T-helper 2 cell treated with Interferon-gamma antibody and Interleukin-4, amounts not matched to agents 5 μg/mL and 100 μg/mL, for 36 hours (primary cell): ENCODE measurements at regions not wholly inside any gene's neighbourhood (a gene's known extent, or its start where the extent isn't known, plus 50 kb on each side); places are given as distances from the start of the nearest gene placed in this dataset.

ENCODE experiments used
- DNase-seq: peaks from one replicate; pipeline ENCODE4 v3.0.0; 2021; ENCODE audit warnings: low spot score
- H3K27ac Mint-ChIP-seq: one replicate; pipeline ENCODE4 v1.8.0; 2021; ENCODE audit warnings: mild to moderate bottlenecking, mixed read lengths
- H3K27me3 Mint-ChIP-seq: one replicate; pipeline ENCODE4 v1.8.0; 2021; ENCODE audit warnings: low read depth, mixed read lengths
- H3K36me3 Mint-ChIP-seq: one replicate; pipeline ENCODE4 v1.8.0; 2021; ENCODE audit warnings: low read depth, mixed read lengths
- H3K4me1 Mint-ChIP-seq: one replicate; pipeline ENCODE4 v1.8.0; 2021; ENCODE audit warnings: low read depth, mixed read lengths
- H3K4me3 Mint-ChIP-seq: one replicate; pipeline ENCODE4 v1.8.0; 2022; ENCODE audit warnings: mild to moderate bottlenecking, moderate library complexity, mixed read lengths
- H3K9me3 Mint-ChIP-seq: one replicate; pipeline ENCODE4 v1.8.0; 2021; ENCODE audit warnings: mixed read lengths

- no peak for DNase-seq
- peak overlapping the region; percentile 54 for H3K4me3 Mint-ChIP-seq
- no peaks in the 10 kb centered on the region for H3K36me3 Mint-ChIP-seq
- H3K27me3 Mint-ChIP-seq: peaks cover 2% of the 10 kb centered on the region
- peaks cover 6% of the 10 kb centered on the region for H3K9me3 Mint-ChIP-seq
- peak overlapping the region; percentile 35 for H3K27ac Mint-ChIP-seq
- H3K4me1 Mint-ChIP-seq: peaks cover 47% of the 10 kb centered on the region
Measured at GRCh38 chr11:128349650-128350299, 237.6 kb downstream of the ETS1 start.

GRCh38 chr11:128346804-128347203 lies 240.6 kb downstream of the ETS1 start:
- peaks cover 65% of the 10 kb centered on the region for H3K4me1 Mint-ChIP-seq
- peaks cover 6% of the 10 kb centered on the region for H3K9me3 Mint-ChIP-seq

GRCh38 chr11:128345316-128345715 lies 242.0 kb downstream of the ETS1 start:
- H3K36me3 Mint-ChIP-seq: peaks cover 3% of the 10 kb centered on the region
- H3K27ac Mint-ChIP-seq: peak overlapping the region; percentile 29
- peaks cover 6% of the 10 kb centered on the region for H3K9me3 Mint-ChIP-seq
- H3K4me1 Mint-ChIP-seq: peaks cover 67% of the 10 kb centered on the region
- DNase-seq: no peak
- H3K4me3 Mint-ChIP-seq: peak overlapping the region; percentile 30
- no peaks in the 10 kb centered on the region for H3K27me3 Mint-ChIP-seq

More at GRCh38 chr11:128346804-128347203, 240.6 kb downstream of the ETS1 start:
- peaks cover 2% of the 10 kb centered on the region for H3K36me3 Mint-ChIP-seq
- H3K4me3 Mint-ChIP-seq: no peak overlapping the region
- DNase-seq: peak; percentile 66
- no peaks in the 10 kb centered on the region for H3K27me3 Mint-ChIP-seq
- H3K27ac Mint-ChIP-seq: no peak overlapping the region

- H3K9me3 Mint-ChIP-seq: no peaks in the 10 kb centered on the region
- H3K4me1 Mint-ChIP-seq: peaks cover 72% of the 10 kb centered on the region
- H3K4me3 Mint-ChIP-seq: peak overlapping the region; percentile 13
- peak overlapping the region; percentile 92 for H3K27ac Mint-ChIP-seq
- H3K36me3 Mint-ChIP-seq: peaks cover 3% of the 10 kb centered on the region
- peak; percentile 53 for DNase-seq
- H3K27me3 Mint-ChIP-seq: no peaks in the 10 kb centered on the region
Measured at GRCh38 chr11:128343870-128344269, 243.5 kb downstream of the ETS1 start.

GRCh38 chr11:128343135-128343514 lies 244.2 kb downstream of the ETS1 start:
- H3K4me1 Mint-ChIP-seq: peaks cover 73% of the 10 kb centered on the region
- no peaks in the 10 kb centered on the region for H3K9me3 Mint-ChIP-seq
- peaks cover 3% of the 10 kb centered on the region for H3K36me3 Mint-ChIP-seq
- H3K4me3 Mint-ChIP-seq: peak overlapping the region; percentile 81
- DNase-seq: no peak
- H3K27ac Mint-ChIP-seq: peak overlapping the region; percentile 92
- H3K27me3 Mint-ChIP-seq: no peaks in the 10 kb centered on the region

GRCh38 chr11:128342511-128343134 lies 244.7 kb downstream of the ETS1 start:
- Mint-ChIP-seq H3K4me1 (peaks cover 74% of the 10 kb centered on the region), H3K9me3 (no peaks in the 10 kb centered on the region), H3K36me3 (peaks cover 3% of the 10 kb centered on the region), H3K27me3 (no peaks in the 10 kb centered on the region), H3K4me3 (peak overlapping the region; percentile 81), H3K27ac (peak overlapping the region; percentile 92)
- peak; percentile 84 for DNase-seq

GRCh38 chr11:128341280-128342248 lies 245.8 kb downstream of the ETS1 start:
- DNase-seq: peak; percentile 66

GRCh38 chr11:128339792-128340191 lies 247.6 kb downstream of the ETS1 start:
- Mint-ChIP-seq H3K36me3 (peaks cover 3% of the 10 kb centered on the region), H3K4me3 (peak overlapping the region; percentile 50), H3K9me3 (no peaks in the 10 kb centered on the region), H3K27ac (peak overlapping the region; percentile 88), H3K4me1 (peaks cover 76% of the 10 kb centered on the region), H3K27me3 (no peaks in the 10 kb centered on the region)
- DNase-seq: no peak

More at GRCh38 chr11:128341280-128342248, 245.8 kb downstream of the ETS1 start:
- Mint-ChIP-seq H3K9me3 (no peaks in the 10 kb centered on the region), H3K27ac (peak overlapping the region; percentile 92), H3K27me3 (no peaks in the 10 kb centered on the region), H3K4me1 (peaks cover 78% of the 10 kb centered on the region), H3K36me3 (peaks cover 3% of the 10 kb centered on the region), H3K4me3 (peak overlapping the region; percentile 81)

- Mint-ChIP-seq H3K9me3 (no peaks in the 10 kb centered on the region), H3K4me3 (no peak overlapping the region), H3K27me3 (no peaks in the 10 kb centered on the region), H3K27ac (peak overlapping the region; percentile 38), H3K36me3 (peaks cover 1% of the 10 kb centered on the region), H3K4me1 (peaks cover 76% of the 10 kb centered on the region)
- DNase-seq: no peak
Measured at GRCh38 chr11:128338811-128339210, 248.5 kb downstream of the ETS1 start.

GRCh38 chr11:128336203-128336602 lies 251.2 kb downstream of the ETS1 start:
- H3K27me3 Mint-ChIP-seq: no peaks in the 10 kb centered on the region
- H3K27ac Mint-ChIP-seq: peak overlapping the region; percentile 33
- no peak overlapping the region for H3K4me3 Mint-ChIP-seq
- no peaks in the 10 kb centered on the region for H3K9me3 Mint-ChIP-seq
- no peak for DNase-seq
- H3K4me1 Mint-ChIP-seq: peaks cover 60% of the 10 kb centered on the region
- no peaks in the 10 kb centered on the region for H3K36me3 Mint-ChIP-seq

- Mint-ChIP-seq H3K4me3 (no peak overlapping the region), H3K36me3 (no peaks in the 10 kb centered on the region), H3K27me3 (no peaks in the 10 kb centered on the region), H3K27ac (no peak overlapping the region), H3K9me3 (no peaks in the 10 kb centered on the region), H3K4me1 (peaks cover 61% of the 10 kb centered on the region)
- no peak for DNase-seq
Measured at GRCh38 chr11:128335729-128336128, 251.6 kb downstream of the ETS1 start.

- Mint-ChIP-seq H3K27ac (no peak overlapping the region), H3K4me1 (peaks cover 61% of the 10 kb centered on the region), H3K4me3 (no peak overlapping the region), H3K36me3 (no peaks in the 10 kb centered on the region), H3K9me3 (no peaks in the 10 kb centered on the region), H3K27me3 (no peaks in the 10 kb centered on the region)
- DNase-seq: no peak
Measured at GRCh38 chr11:128334311-128335044, 252.9 kb downstream of the ETS1 start.

GRCh38 chr11:128331317-128331716 lies 256.0 kb downstream of the ETS1 start:
- DNase-seq: no peak
- Mint-ChIP-seq H3K27me3 (no peaks in the 10 kb centered on the region), H3K27ac (peak overlapping the region; percentile 88), H3K9me3 (no peaks in the 10 kb centered on the region), H3K4me1 (peaks cover 70% of the 10 kb centered on the region), H3K4me3 (peak overlapping the region; percentile 39), H3K36me3 (no peaks in the 10 kb centered on the region)
